Fibroblast of lung (primary cell): ENCODE measurements at regions not wholly inside any gene's neighbourhood (a gene's known extent, or its start where the extent isn't known, plus 50 kb on each side); places are given as distances from the start of the nearest gene placed in this dataset.

Experiments
- EZH2 ChIP-seq: IDR thresholded peaks from 2 replicates; pipeline ENCODE4 v1.5.1; 2012; ENCODE audit warnings: low read length, control low read depth, mild to moderate bottlenecking; ENCODE audit errors: missing control alignments
- TF ChIP-seq, protein P1 (sequence below), 2 donors: IDR thresholded peaks in 1 of 2; conservative IDR thresholded peaks in 1 of 2; 1 replicate in 1 of 2; 2 replicates in 1 of 2; pipeline ENCODE4 v1.5.1; 2011 to 2012; ENCODE audit warnings: low read length in 2 of 2, control low read depth in 1 of 2, inconsistent platforms in 1 of 2, low read depth in 1 of 2, mild to moderate bottlenecking in 1 of 2

DNA sequence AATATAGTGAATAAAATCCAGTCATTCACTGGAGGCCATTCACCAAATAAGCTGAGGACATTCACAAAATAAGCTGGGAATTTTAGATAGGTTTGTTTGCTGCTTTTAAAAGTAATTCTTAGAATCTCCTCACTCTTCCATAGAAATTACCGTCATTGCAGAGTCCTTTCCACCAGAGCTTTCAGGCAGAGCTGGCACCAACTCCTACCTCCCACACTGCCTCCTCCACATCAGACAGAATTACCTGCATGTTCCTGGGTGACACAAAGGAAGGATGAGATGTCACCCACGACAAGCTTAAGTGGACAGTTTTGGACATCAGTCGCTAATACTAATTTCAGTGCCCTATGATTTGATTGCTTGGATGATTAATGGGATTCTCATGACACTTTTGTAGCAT is 1113.2 kb downstream of the IGSF11 start:
- TF ChIP-seq, protein P1, sequence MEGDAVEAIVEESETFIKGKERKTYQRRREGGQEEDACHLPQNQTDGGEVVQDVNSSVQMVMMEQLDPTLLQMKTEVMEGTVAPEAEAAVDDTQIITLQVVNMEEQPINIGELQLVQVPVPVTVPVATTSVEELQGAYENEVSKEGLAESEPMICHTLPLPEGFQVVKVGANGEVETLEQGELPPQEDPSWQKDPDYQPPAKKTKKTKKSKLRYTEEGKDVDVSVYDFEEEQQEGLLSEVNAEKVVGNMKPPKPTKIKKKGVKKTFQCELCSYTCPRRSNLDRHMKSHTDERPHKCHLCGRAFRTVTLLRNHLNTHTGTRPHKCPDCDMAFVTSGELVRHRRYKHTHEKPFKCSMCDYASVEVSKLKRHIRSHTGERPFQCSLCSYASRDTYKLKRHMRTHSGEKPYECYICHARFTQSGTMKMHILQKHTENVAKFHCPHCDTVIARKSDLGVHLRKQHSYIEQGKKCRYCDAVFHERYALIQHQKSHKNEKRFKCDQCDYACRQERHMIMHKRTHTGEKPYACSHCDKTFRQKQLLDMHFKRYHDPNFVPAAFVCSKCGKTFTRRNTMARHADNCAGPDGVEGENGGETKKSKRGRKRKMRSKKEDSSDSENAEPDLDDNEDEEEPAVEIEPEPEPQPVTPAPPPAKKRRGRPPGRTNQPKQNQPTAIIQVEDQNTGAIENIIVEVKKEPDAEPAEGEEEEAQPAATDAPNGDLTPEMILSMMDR (conservative IDR thresholded peaks at IDR 0.05 in 1 of 2, IDR thresholded peaks at IDR 0.05 in 1 of 2; ENCODE audit: low read depth in 1 of 2, low read length in 2 of 2), result no peak
- no peak for TF ChIP-seq EZH2
